ENCODE measurements at regions not wholly inside any gene's neighbourhood (a gene's known extent, or its start where the extent isn't known, plus 50 kb on each side); places are given as distances from the start of the nearest gene placed in this dataset.
A peak's percentile ranks its signal among the peaks of the same experiment; 100 is the strongest.

DNA sequence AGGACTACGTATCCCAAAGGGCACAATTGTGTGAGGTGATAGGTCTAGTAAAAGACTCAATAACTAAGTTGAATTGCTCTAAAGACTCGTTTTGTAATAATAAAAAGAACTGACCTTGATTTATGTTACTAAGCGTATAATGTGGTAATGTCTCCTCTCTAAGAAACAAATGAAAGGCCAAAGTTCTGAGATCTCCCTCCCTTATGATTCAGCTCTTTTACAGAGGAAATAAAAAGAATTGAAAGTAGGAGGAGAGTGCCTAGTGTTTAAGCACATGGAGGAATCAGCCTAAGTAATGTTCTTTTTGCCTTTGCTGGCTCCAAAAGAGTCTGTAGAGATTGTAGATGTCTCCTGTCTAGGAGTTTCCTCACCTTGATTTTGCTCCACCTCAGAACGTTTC lies 98.0 kb downstream of the ARL4A start:
- DNase-seq: no peak

- DNase-seq: no peak
Measured at GRCh38 chr7:12786494-12786893, 99.1 kb downstream of the ARL4A start.

DNA sequence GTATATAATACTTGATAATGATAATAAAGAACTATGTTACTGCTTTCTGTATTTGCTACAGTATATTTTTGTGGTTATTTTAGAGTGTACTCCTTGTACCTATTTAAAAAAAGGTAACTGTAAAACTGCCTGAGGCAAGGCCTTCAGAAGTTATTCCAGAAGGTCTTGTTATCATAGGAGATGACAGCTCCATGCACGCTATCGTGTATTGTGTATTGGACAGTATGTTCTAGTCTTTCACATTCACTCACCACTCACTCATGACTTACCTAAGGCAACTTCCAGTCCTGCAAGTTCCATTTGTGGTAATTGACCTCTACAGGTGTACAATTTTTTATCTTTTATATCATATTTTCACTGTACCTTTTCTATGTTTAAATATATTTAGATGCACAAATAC lies 100.7 kb downstream of the ARL4A start:
- DNase-seq: no peak

- DNase-seq: peak in 1 of 5 donors; percentile 25
Measured at GRCh38 chr7:12788591-12788990, 101.2 kb downstream of the ARL4A start.

DNA sequence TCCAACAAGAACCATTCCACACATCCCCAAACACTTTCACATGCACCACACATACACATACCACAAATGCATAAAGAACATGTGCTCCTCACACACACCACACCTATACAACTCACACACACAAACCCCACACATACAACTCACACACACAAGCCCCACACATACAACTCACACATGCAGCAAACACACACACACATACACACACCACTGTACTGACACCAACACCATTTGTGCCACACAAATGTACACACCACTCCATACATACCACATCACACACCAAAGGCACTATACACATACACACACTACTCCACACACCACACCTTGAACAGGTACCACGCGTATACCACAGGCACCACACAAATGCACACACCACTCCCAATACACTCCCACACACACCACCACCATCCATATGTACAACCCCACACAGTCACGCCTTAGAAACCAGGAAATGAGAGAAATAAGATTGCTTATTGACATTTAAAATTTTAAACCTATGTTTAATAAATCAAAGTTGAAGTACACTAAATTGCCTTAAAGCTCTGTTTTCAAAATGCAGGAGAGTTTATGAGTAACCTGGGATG lies 107.4 kb downstream of the ARL4A start:
- DNase-seq: no peak

DNA sequence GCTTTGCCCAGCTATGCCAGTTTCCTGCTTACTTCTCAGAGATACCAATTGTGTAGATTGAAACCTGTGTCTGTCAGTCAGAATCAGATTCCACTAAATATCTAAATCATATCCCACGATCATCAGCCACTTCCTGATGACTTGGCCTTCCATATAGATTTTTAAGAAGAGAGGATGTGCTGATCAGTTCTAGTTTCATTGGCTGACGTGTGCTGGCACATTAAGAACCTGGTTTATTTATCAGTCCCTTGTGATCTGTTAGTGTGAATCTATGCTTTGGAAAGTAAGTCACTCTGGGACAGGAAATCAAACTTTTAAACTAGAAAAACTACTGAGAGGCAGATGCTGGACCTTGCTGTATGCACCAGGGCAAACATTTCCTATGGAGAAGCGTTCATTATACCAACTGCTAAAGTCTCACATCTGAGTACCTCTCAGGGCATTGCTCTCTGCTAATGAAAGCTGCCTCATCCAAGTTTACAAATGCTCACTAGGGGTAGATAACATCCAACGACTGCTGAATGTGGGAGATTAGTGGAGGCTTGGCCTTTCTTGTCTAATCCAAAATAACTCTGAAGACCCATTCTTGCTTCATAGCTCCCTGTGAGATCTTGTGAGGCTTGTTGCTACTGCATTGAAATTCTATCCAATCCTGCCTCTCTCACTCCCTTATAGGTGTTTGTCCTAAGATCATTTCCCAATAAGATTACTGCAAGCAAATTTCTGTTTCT lies 109.1 kb downstream of the ARL4A start:
- DNase-seq: peak in 1 of 5 donors; percentile 28

GRCh38 chr7:12800486-12800885 lies 113.1 kb downstream of the ARL4A start:
- DNase-seq: no peak

GRCh38 chr7:12801107-12801506 lies 113.7 kb downstream of the ARL4A start:
- no peak for DNase-seq

GRCh38 chr7:12802070-12802469 lies 114.6 kb downstream of the ARL4A start:
- no peak for DNase-seq

- DNase-seq: no peak
Measured at GRCh38 chr7:12803542-12803941, 116.1 kb downstream of the ARL4A start.

GRCh38 chr7:12805518-12805928 lies 118.1 kb downstream of the ARL4A start:
- DNase-seq: no peak

DNA sequence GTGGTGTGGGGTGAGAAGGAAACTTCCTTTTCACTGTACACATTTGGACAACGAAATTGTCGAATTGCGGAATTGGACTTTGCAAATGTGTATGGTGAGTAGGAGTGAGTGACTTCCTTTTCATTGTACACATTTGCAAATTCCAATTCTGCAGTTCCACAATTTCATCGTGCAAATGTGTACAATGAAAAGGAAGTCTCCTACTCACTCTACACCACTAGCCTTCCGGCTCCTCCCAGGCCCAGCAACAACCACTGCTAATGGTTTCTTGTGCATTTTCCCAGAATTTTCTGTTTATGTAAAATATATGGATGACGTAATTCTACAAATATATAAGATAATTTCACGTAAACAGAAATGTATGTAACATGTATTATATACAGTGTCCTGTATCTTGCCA lies 118.5 kb downstream of the ARL4A start:
- DNase-seq: no peak

GRCh38 chr7:12809476-12809875 lies 122.0 kb downstream of the ARL4A start:
- no peak for DNase-seq

DNA sequence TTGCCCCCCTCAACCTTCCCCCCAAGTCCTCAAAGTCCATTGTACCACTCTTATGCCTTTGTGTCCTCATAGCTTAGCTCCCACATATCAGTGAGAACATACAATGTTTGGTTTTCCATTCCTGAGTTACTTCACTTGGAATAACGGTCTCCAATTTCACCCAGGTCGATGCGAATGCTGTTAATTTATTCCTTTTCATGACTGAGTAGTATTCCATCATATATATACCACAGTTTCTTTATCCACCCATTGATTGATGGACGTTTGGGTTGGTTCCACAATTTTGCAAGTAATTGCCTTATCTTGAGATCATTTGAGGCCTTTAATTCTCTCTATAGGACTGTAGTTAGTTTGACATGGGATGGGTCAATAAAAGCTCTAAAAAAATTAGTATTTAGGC lies 124.7 kb downstream of the ARL4A start:
- no peak for DNase-seq

- DNase-seq: no peak
Measured at GRCh38 chr7:12814107-12814506, 126.7 kb downstream of the ARL4A start.

DNA sequence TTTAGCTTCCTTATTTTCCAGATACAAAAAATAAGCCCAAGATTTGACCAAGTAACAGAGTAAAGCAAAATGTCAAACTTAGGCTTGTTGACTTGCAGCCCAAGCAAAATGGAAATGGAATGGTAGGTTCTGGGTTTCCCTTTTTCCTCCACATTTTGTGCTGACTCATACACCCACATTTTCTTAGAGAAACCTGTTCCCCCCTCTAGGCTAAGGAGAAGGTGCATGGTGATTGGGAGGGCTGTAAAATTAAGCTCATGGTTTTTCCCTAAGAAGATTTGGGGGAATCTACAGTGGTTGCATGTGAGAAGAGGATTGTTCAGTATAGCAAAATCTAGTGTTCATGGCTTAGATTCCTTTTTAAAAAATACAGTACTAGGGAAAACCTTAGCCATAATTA lies 127.4 kb downstream of the ARL4A start:
- no peak for DNase-seq

- no peak for DNase-seq
Measured at GRCh38 chr7:12815426-12815825, 128.0 kb downstream of the ARL4A start.

DNA sequence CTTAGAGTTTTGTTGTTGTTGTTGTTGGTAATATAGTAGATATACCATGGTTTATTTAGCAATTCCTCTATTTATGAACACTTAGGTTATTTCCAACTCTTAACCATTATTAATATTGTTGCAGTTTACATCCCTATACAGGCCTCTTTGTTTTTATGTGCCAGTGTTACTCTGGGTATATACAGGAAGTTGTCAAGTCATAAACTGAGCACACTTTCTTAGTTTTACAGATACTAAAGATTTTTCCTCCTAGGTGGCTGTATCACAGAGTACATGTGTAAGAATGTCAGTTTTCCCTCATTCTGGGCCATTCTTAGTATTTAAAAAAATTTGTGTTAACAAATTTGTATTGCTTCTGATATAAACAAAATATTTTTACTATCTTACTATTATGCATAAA lies 128.4 kb downstream of the ARL4A start:
- no peak for DNase-seq

- DNase-seq: no peak
Measured at GRCh38 chr7:12820777-12821176, 133.3 kb downstream of the ARL4A start.

DNA sequence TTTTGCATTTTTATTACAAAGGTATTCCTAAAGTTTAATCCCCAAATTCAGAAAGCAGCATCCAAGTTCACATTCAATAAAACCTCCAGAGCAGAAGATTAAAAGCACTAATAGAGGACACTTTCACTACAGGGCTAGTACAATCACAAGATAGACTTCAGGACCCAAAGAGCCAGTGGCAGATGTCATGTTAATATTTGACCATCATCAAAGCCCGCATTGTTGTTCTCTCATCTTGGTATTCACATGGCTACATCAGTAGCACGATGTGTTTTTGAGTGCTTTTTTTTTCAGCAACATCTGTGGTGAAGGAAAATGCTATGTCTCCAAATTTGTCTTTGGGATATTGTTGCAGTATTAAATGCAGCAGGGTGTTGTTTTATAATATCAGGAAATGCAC lies 134.3 kb downstream of the ARL4A start:
- no peak for DNase-seq

GRCh38 chr7:12826079-12826478 lies 138.6 kb downstream of the ARL4A start:
- no peak for DNase-seq

DNA sequence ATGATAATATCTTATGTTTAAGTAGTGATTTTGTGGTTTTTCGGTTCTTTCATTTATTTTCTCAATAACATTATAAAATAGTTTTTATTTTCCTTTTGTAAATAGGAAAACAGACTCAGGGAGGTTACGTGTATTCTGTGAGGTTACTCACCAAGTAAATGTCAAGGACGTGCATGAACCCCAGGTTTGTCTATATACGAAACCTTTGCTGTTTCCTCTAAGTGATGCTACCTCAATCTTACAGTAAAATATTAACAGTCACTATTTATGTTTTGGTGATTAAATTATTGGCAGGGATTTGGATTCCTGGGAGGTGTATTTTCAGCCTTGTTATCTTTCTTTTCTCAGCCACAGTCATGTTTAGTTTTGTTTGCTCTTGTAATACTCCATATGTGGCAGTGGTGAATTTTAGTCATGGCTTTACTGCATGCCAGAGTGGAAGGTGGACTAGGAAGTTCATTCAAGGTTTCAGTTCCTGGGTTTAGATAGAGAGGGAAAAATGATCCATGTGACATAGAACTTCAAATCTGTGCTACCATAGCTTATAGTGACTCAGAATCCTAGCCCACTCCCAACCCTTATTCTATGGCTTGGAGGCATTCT lies 139.9 kb downstream of the ARL4A start:
- DNase-seq: no peak

GRCh38 chr7:12827920-12828319 lies 140.5 kb downstream of the ARL4A start:
- no peak for DNase-seq

DNA sequence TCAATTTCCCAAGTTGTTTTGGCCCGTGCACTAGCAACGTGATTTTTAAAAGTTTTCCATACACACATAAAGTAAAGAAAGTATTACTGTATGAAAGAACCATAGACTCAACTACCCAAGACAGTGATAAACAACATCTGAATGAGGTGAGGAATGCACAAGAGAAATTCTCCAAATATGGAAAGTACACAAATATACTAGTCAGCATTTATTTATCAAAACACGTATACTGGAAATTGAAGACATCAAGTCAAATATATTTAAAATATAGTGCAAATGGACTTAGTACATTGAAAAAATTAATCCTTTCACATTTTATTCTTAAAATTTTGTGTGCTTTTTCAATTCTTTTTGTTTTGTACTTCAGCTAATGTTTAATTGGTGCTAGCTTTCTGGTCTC lies 143.6 kb downstream of the ARL4A start:
- no peak for DNase-seq

DNA sequence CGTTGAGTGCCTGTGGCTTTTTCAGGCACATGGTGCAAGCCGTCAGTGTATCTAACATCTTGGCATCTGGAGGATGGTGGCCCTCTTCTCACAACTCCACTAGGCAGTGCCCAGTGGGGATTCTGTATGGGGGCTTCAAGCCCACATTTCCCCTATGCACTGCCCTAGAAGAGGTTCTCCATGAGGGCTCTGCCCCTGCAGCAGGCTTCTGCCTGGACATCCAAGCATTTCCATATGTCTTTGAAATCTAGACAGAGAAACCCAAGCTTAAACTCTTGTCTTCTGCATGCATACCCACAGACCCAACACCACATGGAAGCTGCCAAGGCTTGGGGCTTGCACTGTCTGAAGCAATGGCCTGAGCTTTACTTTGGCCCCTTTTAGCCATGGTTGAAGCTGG lies 146.4 kb downstream of the ARL4A start:
- DNase-seq: no peak

All from T-helper 1 cell (primary cell).